ENCODE measurements at regions not wholly inside any gene's neighbourhood (a gene's known extent, or its start where the extent isn't known, plus 50 kb on each side); places are given as distances from the start of the nearest gene placed in this dataset.
"Not testable (repeated sequence)": the region's sequence is repeated elsewhere in the genome, so short reads cannot be mapped to it uniquely, and the experiment has no call there.

GRCh38 chr14:89489761-89490437 is 72.9 kb upstream of the FOXN3 start:
- DNase-seq (ENCODE audit: low read depth), result no peak

GRCh38 chr14:89486961-89487360 is 69.9 kb upstream of the FOXN3 start:
- DNase-seq (ENCODE audit: low read depth), result no peak

GRCh38 chr14:89486505-89486904 is 69.5 kb upstream of the FOXN3 start:
- DNase-seq (ENCODE audit: low read depth), result no peak

DNA sequence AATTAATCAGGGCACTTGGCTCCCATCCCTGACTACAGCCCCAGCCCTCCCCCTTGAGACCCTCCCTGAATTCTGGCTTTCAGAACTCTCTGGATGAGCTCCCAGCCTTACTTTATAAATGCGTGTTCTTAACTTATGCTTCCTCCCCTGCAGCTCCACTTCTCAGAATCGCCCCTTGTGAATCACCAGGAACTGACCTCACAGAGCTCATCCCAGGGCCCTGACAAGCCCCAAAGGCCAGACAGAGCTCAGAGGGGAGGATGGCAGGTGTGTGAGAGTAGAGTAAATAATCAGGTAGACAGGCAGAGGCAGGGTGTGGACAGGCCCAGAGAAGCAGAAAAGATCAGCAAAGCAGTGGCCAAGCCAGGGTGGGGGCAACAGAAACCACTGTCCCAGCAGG is 68.2 kb upstream of the FOXN3 start:
- DNase-seq (ENCODE audit: low read depth), result no peak

DNA sequence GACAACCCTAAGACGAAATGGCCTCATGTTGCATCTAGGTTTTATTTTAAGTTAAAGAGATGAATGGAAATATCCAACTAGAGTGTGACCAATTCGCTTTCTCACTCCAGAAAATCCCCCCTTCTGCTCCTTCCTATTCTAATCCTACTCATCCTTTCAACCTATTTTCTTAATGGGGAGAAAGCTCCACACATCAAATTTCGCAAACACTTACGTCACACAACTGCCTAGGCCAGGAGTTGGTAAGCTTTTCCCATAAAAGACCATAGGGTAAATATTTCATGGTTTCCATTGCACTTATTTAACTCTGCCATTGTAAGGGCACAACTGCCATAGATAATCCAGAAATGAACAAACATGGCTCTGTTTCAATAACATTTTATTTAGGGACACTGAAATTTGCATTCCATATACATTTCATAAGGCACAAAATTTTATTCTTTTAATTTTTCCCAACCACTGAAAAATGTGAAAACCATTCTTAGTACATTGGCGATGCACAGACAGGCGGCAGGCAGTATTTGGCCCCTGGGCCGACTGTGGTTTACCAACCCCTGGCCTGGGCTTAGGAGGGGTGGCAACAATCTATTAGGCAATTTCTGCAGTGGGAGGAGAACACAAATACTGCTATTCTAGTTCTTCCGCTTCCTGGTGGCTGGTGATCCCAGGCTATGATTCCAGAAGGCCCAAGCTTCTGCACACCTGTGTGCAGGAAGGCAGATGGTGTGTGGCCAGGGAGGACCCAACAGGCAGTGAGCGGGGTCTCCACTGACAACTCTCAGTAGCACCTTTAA is 67.2 kb upstream of the FOXN3 start:
- no peak for DNase-seq (ENCODE audit: low read depth)

DNA sequence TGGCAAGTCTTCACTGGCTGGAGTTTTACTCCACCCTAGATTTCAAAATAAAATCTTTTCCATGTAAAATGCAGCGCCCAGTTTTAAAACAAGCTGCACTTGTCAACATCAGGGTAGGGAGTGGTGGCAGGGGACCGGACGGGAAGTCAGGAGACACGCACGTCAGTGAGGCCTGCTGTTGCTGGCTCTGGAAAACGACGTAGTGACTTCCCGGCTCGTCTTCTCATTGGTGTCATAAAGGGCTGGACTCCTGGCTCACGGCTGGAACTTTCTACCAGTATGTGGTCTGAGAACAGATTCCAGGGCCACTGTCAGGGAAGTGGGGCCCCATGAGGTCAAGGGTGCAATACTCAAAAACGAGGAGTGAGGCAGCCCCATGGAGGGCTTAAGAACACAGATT is 64.2 kb upstream of the FOXN3 start:
- no peak for DNase-seq (ENCODE audit: low read depth)

DNA sequence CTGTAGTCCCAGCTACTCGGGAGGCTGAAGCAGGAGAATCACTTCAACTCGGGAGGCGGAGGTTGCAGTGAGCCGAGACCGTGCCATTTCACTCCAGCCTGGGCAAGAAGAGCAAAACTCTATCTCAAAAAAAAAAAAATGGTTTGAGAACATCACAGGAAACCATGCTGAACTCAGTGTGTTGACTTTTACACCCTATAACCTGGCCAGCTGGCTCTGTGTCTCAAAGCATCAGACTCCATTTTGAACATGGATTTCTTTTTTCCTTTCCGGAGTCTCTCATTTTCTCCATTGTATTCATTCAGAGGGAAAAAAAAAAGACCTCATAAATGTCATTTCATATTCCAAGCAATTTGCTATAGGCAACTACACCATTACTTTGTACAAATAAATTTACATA is 63.2 kb upstream of the FOXN3 start:
- DNase-seq (ENCODE audit: low read depth), result no peak

DNA sequence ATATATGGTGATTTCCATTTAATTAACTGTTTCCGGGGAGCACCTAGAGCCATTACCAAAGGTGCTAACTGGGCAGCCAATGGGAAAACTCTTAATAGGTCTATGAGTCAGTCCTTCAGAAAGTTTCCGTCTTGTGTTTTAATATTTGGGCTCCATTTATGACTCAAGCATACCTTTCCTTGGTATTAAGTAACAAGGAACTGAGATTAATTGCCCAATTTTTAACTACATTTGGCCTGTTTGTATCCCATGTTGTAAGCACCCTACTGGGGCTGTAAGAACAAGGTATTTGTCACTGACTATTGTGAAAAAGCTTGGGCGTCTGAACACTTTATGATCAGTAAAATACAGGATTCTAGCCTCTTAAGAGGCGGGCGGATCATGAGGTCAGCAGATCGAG is 62.8 kb upstream of the FOXN3 start:
- no peak for DNase-seq (ENCODE audit: low read depth)

DNA sequence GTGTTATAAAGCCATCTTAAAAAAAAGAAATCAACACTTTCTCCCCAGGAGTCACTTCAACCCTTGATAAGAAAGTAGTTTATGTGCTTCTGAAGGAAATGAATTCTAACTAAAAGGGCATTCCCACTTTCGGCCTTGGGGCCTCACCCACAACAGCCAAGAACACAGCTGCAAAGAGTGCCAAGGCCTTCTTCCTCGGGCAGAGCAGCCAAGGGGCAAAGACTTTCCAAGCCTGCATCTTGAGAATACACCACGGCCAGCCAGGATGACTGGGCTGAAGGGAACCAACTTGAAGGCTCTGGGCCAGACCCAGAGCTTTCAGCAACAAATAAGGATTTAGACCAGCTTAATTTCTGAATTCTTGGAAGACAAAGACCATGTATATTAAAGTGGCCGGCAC is 60.4 kb upstream of the FOXN3 start:
- no peak for DNase-seq (ENCODE audit: low read depth)

GRCh38 chr14:89476354-89476896 is 59.4 kb upstream of the FOXN3 start:
- no peak for DNase-seq (ENCODE audit: low read depth)

DNA sequence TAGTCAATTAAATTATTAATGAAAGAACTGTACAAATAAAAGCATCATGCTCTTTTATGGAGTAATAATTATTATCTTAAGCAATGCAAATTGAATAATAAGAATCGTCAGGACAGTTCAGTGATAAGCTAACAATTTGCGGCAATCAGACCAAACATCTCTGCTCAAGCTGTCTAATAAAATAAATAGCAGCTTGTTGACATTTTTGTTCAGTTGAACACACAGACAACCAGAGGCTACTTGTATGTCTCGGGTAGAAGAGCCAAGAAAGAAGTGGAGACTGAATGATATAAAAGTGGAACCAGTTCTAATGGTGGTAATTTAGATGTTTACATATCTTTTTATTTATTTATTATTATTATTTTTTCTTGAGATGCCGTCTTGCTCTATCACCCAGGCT is 57.4 kb upstream of the FOXN3 start:
- DNase-seq (ENCODE audit: low read depth), result no peak

DNA sequence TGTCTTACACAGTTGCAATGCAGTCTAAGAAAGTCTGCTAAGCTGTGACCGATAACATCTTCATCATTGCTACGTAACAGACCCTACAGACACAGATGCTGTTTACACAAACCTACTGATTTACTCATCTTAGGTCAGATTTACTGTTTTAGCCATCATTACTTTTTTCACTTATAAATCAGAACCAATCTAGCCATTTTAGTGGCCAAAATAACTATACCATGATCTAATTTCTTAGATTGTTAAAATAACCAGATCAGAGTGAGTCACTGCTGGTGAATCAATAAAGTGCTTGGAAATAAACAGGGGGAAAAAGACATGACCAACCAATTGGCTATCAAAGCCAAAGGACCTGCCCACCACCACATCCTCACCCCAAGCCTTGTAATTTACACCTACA is 57.0 kb upstream of the FOXN3 start:
- DNase-seq (ENCODE audit: low read depth), result no peak

DNA sequence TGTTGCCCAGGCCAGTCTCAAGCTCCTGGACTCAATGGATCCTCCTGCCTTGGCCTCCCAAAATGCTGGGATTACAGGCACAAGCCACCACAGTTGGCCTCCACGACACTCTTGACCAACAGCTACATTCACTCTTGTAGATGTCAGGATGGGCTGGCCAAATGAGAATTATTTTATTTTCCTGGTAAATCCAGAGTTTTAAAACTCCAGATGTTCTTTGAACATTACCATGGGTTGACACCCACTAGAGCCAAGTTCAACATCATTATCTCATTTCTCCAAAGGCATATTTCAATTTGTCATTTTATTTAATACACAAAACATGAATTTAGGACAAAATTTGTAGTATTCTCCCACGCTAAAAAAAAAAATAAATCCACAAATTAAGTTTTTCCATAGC is 56.5 kb upstream of the FOXN3 start:
- DNase-seq (ENCODE audit: low read depth), result no peak

- no peak for DNase-seq (ENCODE audit: low read depth)
Observed at GRCh38 chr14:89470401-89470800, 53.4 kb upstream of the FOXN3 start.

DNA sequence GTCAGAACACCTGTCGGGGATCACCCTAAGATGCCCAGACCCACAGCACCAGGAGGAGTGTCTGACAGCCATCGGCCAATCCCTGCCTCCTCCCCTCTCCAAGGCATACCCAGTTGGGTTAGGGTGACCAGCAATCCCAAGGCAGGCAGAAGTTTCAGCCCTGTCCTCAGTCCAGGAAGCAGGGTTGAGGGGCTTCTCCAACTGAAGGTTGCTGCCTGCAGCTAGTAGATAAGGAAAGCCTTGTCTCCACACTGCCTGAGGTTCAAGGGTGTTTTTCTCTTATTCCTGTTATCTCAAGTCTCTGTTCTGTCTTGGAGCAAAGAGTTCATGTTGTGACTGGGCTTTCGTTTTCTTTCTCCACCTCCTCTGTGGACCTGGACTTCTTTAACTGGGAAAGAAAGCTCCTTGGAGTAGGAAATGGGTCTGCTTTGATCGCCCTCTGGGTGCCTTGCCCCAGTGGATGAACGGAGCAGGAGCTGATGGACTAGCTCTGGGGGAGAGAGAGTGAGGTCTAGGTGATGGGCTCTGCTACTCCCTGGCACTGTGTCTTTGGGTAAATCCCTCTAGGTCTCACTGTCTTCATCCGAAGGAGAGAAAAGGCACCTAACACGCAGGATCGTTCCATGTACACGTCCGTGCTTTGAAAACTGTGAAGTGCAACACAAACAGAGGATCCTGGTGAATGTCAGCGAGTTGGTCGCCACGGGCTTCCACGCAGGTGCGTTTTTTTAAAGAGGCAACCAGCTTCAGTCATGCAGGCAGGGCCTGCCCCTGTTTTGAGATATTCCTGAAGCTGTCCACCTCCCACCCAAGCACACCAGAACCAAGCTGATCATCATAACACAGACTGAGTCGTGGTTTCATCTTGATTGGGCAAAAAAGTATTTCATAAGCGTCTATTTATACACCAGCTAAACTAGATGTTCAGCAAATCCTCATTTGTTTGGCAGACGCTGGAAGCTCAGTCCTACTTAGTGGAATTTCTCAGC is 52.5 kb upstream of the FOXN3 start:
- no peak for DNase-seq (ENCODE audit: low read depth)

DNA sequence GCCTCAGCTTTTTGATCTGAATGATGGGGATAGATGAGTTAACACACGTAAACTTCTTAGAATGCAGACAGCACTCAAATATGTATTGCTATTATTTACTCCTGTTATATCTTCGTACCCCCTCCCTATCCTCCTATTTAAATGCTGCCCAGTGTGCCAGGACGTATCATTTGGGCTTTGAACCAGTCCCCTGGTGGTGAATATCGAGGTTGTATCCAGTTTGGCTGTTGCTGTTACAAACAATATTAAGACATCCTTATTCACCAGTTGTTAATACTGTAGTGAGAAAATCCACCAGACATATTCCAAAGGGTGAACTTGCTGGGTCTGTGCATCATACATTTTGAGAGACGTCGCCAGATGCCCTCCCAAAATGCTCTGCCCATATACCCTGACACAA is 51.5 kb upstream of the FOXN3 start:
- no peak for DNase-seq (ENCODE audit: low read depth)

- DNase-seq (ENCODE audit: low read depth), result not testable (repeated sequence)
Observed at GRCh38 chr14:89468030-89468429, 51.0 kb upstream of the FOXN3 start.

GRCh38 chr14:89466944-89467343 is 49.9 kb upstream of the FOXN3 start:
- no peak for DNase-seq (ENCODE audit: low read depth)

Data from stimulated activated CD4-positive, alpha-beta T cell treated with anti-CD3 and anti-CD28 coated beads, Interleukin-2, amount 100 ng/mL, for 4 hours (primary cell).